GM12891 (cell line): ENCODE measurements at regions not wholly inside any gene's neighbourhood (a gene's known extent, or its start where the extent isn't known, plus 50 kb on each side); places are given as distances from the start of the nearest gene placed in this dataset.
"Not testable (repeated sequence)": the region's sequence is repeated elsewhere in the genome, so short reads cannot be mapped to it uniquely, and the experiment has no call there.

Source experiments
- DNase-seq: peaks from one replicate; pipeline ENCODE4 v3.0.0; 2011; ENCODE audit warnings: low spot score; ENCODE audit not compliant: insufficient read length
- FAIRE-seq: peaks from 2 replicates; lab custom pipeline; 2011; peaks lifted over from hg19 to GRCh38; lab: Jason Lieb, UNC
- PAX5 ChIP-seq: IDR thresholded peaks from 2 replicates; pipeline ENCODE4 v1.6.1; 2011; ENCODE audit warnings: low read length, moderate library complexity, mild to moderate bottlenecking; ENCODE audit not compliant: insufficient read depth, severe bottlenecking
- POLR2A ChIP-seq: IDR thresholded peaks from 2 replicates; pipeline ENCODE4 v1.6.1; 2011; ENCODE audit warnings: low read depth, low read length, control low read depth
- POLR2AphosphoS5 ChIP-seq: IDR thresholded peaks from 2 replicates; pipeline ENCODE4 v1.6.1; 2011; ENCODE audit warnings: low read depth, low read length, control low read depth
- POU2F2 ChIP-seq: IDR thresholded peaks from 2 replicates; pipeline ENCODE4 v1.6.1; 2011; ENCODE audit warnings: low read depth, mild to moderate bottlenecking, control low read depth, low read length, moderate library complexity
- SPI1 ChIP-seq: IDR thresholded peaks from 2 replicates; pipeline ENCODE4 v1.6.1; 2011; ENCODE audit warnings: low read depth, low read length, control low read depth
- TAF1 ChIP-seq: IDR thresholded peaks from 2 replicates; pipeline ENCODE4 v1.6.1; 2011; ENCODE audit warnings: low read depth, low read length, control low read depth

DNA sequence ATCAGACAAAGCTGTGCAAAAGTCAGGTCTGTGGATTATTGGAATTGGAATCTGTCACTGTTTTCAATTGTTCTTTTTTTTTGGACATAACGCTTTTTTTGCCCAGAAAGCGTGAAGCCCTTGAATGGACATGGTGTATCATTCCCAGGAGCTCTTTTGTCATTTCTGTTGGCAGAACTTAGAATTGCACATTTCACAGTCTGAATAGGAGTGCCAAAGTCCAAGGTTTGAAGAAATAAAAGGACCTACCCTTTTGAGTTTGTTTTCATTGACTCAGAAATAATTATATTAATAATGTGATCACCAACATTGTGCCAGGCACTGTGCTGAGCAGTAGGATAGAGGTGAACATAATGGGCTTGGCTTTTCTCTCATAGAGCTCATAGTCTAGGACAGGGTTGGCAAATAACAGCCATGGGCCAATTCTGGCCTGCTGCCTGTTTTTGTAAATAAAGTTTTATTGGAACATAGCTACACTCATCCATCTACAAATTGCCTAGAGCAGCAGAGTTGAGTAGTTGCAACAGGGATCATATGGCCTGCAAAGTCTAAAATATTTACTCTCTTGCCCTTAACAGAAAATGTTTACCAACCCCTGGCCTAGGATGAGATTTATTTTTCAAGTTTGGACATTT, 62.6 kb upstream of the ATXN1 start:
- TF ChIP-seq POU2F2, result no peak
- no peak for TF ChIP-seq TAF1
- no peak for TF ChIP-seq POLR2AphosphoS5
- no peak for TF ChIP-seq POLR2A
- DNase-seq (no peak), FAIRE-seq (no peak)

DNA sequence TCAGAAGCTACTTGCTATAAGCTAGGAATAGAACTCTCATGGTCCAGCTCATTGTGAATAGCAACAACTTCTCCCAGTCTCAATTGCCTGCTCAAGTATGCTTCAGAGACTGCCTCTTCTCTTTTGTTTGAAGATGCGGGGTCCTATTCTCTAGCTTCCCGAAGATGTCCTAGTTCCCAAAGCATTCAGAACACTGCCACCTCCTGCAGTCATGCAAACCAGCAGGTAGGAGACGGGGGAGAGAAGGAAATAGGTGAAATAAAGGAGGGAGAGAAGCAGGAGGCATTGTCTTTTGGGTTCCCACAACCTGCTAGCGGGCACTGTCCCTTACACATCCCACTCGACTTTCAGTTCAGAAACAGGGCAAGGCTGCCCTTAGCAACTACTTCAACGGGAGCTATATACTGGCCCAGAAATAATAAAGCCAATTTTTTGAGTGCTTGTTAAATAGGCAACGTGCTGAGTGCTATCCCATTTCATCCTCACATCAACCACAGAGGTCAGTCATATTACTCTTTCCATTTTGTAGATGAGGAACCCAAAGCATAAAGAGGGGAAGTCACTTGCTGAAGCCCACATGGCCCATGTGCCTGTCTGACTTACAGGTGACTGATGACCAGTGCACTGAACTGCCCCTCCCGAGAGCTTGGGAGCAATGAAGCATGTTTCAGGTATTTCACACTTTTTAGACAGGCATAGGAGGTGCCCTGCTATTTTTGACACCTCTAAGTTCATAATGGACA, 61.9 kb upstream of the ATXN1 start:
- no peak for DNase-seq
- FAIRE-seq, result no peak
- TF ChIP-seq POLR2A (no peak), POU2F2 (no peak), PAX5 (no peak), TAF1 (no peak), POLR2AphosphoS5 (no peak), SPI1 (no peak)

DNA sequence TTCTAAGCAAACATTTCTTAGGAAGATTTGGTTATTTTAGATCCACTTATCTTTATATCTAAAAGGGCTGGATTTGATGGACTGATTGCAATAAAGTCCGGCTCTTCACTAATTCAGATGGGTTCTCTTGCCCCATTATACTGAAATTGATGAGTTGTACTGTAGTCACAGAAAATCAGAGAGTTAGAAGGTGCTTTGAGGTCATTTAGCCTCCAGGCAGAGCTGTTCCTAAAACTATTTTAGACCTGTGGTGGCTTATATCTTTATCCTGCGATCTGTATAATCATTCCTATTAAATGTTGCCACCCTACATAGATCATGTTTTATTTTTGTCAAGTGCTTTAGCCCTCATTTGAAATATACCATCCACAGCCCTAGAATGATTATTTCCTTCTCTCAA, 61.3 kb upstream of the ATXN1 start:
- DNase-seq (no peak), FAIRE-seq (no peak)
- TF ChIP-seq POLR2AphosphoS5 (no peak), TAF1 (no peak), POU2F2 (no peak), POLR2A (no peak), SPI1 (no peak), PAX5 (no peak)

DNA sequence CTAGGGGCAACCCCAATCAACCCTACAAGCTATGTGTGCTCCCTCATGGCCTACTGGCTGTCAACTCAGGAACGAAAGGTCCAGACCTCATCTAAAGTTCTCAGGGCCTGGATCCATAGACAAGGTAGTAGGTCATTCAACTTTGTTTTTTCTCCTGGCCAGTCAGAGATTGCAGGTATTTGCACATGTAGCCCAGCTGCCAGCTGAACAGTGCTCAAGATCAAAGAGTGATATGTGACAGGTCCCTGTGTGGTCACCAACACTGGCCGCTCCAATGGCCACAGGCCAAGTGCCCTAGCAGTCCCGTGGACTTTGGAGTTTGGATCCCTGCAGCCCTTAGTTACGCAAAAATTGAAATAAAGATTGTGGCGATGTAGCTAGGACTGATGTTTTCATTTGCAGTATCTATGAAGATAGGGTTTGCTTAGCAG, 60.6 kb upstream of the ATXN1 start:
- DNase-seq, result no peak
- FAIRE-seq, result no peak
- TF ChIP-seq POLR2AphosphoS5 (no peak), POU2F2 (no peak)

GRCh38 chr6:16820262-16820661, 59.0 kb upstream of the ATXN1 start:
- not testable (repeated sequence) for DNase-seq, FAIRE-seq

DNA sequence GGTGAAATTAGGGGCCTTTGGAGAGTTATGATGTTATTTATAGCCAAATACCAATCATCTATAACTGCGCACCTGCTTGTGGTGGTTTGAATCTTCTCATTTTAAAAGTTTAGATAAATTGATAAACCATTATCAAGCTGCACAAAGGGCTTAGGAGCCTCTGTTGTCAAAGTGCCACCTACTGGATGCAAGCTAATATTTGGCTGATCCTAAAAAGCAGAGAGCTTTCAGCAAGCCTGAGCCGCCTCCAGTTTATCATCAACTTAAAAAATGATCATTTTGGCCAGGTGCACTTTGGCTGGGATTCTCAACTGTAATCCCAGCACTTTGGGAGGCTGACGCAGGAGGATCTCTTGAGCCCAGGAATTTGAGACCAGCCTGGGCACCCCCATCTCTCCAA, 58.5 kb upstream of the ATXN1 start:
- FAIRE-seq (no peak), DNase-seq (no peak)
- no peak for TF ChIP-seq POLR2A
- no peak for TF ChIP-seq TAF1
- no peak for TF ChIP-seq SPI1
- TF ChIP-seq PAX5, result no peak
- no peak for TF ChIP-seq POLR2AphosphoS5

- no peak for TF ChIP-seq POLR2A
- no peak for TF ChIP-seq POLR2AphosphoS5
- TF ChIP-seq SPI1, result no peak
- TF ChIP-seq POU2F2, result no peak
- TF ChIP-seq PAX5, result no peak
- no peak for TF ChIP-seq TAF1
- FAIRE-seq (no peak), DNase-seq (no peak)
Observed at GRCh38 chr6:16818992-16819626, 57.8 kb upstream of the ATXN1 start.

DNA sequence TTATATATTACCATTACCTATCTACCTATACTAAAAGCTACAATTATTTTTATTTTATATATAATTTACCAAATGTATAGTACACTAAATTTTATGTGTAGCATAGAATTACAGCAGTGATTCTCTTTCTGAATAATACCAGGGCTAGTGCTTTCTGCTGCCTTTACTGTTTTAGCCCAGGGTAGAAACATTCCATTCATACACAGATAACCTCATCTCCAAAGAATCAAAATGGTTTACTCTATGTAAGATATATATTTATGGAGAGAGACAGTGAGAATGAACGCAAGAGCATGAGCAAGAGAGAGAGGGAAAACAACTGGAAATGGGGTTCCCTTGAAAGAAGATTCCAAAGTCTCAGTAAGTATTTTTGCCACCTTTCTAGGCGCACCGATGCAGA, 56.3 kb upstream of the ATXN1 start:
- FAIRE-seq (no peak), DNase-seq (no peak)
- TF ChIP-seq POLR2A, result no peak
- no peak for TF ChIP-seq TAF1
- no peak for TF ChIP-seq SPI1
- TF ChIP-seq POLR2AphosphoS5, result no peak
- TF ChIP-seq POU2F2, result no peak
- no peak for TF ChIP-seq PAX5

DNA sequence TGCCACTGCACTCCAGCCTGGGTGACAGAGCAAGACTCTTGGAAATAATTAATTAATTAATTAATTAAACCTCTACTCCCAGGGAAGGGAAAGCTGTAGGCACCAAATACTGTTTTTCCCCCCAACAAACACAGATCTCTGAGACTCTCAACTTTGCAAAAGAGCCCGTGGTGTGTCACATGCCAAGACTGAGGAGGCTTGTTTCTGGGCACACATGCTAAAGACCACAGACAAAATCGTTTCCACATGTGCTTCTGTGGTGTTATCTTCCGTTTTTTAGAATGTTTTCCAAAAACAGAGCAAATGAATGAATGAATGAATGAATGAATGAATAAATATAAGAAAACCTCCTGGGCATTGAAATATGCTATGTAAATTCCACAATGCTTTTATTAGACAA, 55.6 kb upstream of the ATXN1 start:
- DNase-seq, result no peak

GRCh38 chr6:16812993-16813392, 51.7 kb upstream of the ATXN1 start:
- DNase-seq, result no peak
- no peak for FAIRE-seq
- TF ChIP-seq POLR2A (no peak), PAX5 (no peak), SPI1 (no peak), TAF1 (no peak), POLR2AphosphoS5 (no peak), POU2F2 (no peak)

More for the DNA sequence above, 55.6 kb upstream of the ATXN1 start:
- no peak for FAIRE-seq
- TF ChIP-seq POU2F2 (no peak), POLR2A (no peak), POLR2AphosphoS5 (no peak)
